WTC11 (cell line): ENCODE measurements at regions not wholly inside any gene's neighbourhood (a gene's known extent, or its start where the extent isn't known, plus 50 kb on each side); places are given as distances from the start of the nearest gene placed in this dataset.

Experiments used
- ATAC-seq: fragments of 200-7000 bp; cut with Tn5 transposase; 2 replicates; pipeline ENCODE4 v1.10.0; 2021; ENCODE audit warnings: mild to moderate bottlenecking, moderate library complexity
- CTCF ChIA-PET: fragments of 300-600 bp; sonication (Branson Sonifier 250); formaldehyde crosslinking; loops from one replicate; lab custom pipeline; 2021; ENCODE audit warnings: antibody characterized with exemption; lab: Charles Lee
- POLR2A ChIA-PET: fragments of 350-600 bp; sonication (Branson Sonifier 250); formaldehyde crosslinking; loops from one replicate; lab custom pipeline; 2021; ENCODE audit warnings: antibody characterized with exemption; lab: Charles Lee
- DNase-seq: peaks from one replicate; pipeline ENCODE4 v3.0.0; 2021; ENCODE audit warnings: low spot score
- H3K27ac Mint-ChIP-seq: 2 replicates; pipeline ENCODE4 v1.8.0; 2021; ENCODE audit warnings: mixed read lengths
- H3K27me3 Mint-ChIP-seq: 2 replicates; pipeline ENCODE4 v1.8.0; 2021; ENCODE audit warnings: low read depth, mild to moderate bottlenecking, moderate library complexity, mixed read lengths
- H3K36me3 Mint-ChIP-seq: 2 replicates; pipeline ENCODE4 v1.8.0; 2021; ENCODE audit warnings: mixed read lengths
- H3K4me1 Mint-ChIP-seq: 2 replicates; pipeline ENCODE4 v1.8.0; 2022; ENCODE audit warnings: mixed read lengths
- H3K4me3 Mint-ChIP-seq: 2 replicates; pipeline ENCODE4 v1.8.0; 2021; ENCODE audit warnings: mild to moderate bottlenecking, moderate library complexity, mixed read lengths
- H3K9me3 Mint-ChIP-seq: 2 replicates; pipeline ENCODE4 v1.8.0; 2021; ENCODE audit warnings: mixed read lengths
- ARID4B ChIP-seq: sonication (generic); formaldehyde crosslinking; IDR thresholded peaks from 2 replicates; pipeline ENCODE4 v1.8.0; 2023; ENCODE audit warnings: missing genetic modification reagents, mild to moderate bottlenecking, borderline replicate concordance
- CBFB ChIP-seq: sonication (generic); formaldehyde crosslinking; IDR thresholded peaks from 2 replicates; pipeline ENCODE4 v1.8.1; 2022; ENCODE audit warnings: mild to moderate bottlenecking, low read depth, missing genetic modification reagents
- CTCF ChIP-seq: fragments of 200-600 bp; IDR thresholded peaks from 2 replicates; pipeline ENCODE4 v1.8.0; 2022; ENCODE audit warnings: antibody characterized with exemption
- E2F4 ChIP-seq: sonication (generic); formaldehyde crosslinking; IDR thresholded peaks from 2 replicates; pipeline ENCODE4 v1.8.1; 2022; ENCODE audit warnings: low read depth, mild to moderate bottlenecking, moderate library complexity, missing genetic modification reagents, borderline replicate concordance
- ELF4 ChIP-seq: sonication (generic); formaldehyde crosslinking; IDR thresholded peaks from 2 replicates; pipeline ENCODE4 v1.8.1; 2022; ENCODE audit warnings: low read depth, mild to moderate bottlenecking, moderate library complexity, missing genetic modification reagents
- ESRRA ChIP-seq: sonication (generic); formaldehyde crosslinking; IDR thresholded peaks from 2 replicates; pipeline ENCODE4 v1.8.1; 2022; ENCODE audit warnings: mild to moderate bottlenecking, missing genetic modification reagents, borderline replicate concordance
- FOXP1 ChIP-seq: sonication (generic); formaldehyde crosslinking; IDR thresholded peaks from 2 replicates; pipeline ENCODE4 v1.8.0; 2022; ENCODE audit warnings: missing genetic modification reagents, mild to moderate bottlenecking, moderate library complexity, borderline replicate concordance
- GTF2I ChIP-seq: fragments of 250-450 bp; sonication (Bioruptor Pico); conservative IDR thresholded peaks from 2 replicates; pipeline ENCODE4 v1.4.0; 2021; ENCODE audit warnings: mild to moderate bottlenecking
- HMGXB4 ChIP-seq: sonication (generic); formaldehyde crosslinking; IDR thresholded peaks from 2 replicates; pipeline ENCODE4 v1.8.1; 2023; ENCODE audit warnings: mild to moderate bottlenecking, moderate library complexity, missing genetic modification reagents
- KAT7 ChIP-seq: sonication (generic); formaldehyde crosslinking; IDR thresholded peaks from 2 replicates; pipeline ENCODE4 v1.8.1; 2023; ENCODE audit warnings: missing genetic modification reagents, mild to moderate bottlenecking, borderline replicate concordance
- MAX ChIP-seq: sonication (generic); formaldehyde crosslinking; IDR thresholded peaks from 2 replicates; pipeline ENCODE4 v1.8.0; 2022; ENCODE audit warnings: mild to moderate bottlenecking, missing genetic modification reagents
- MXD4 ChIP-seq: fragments of 250-450 bp; sonication (Bioruptor Pico); IDR thresholded peaks from 2 replicates; pipeline ENCODE4 v1.8.0; 2021; ENCODE audit warnings: mild to moderate bottlenecking, moderate library complexity, borderline replicate concordance
- NR3C1 ChIP-seq: sonication (generic); formaldehyde crosslinking; conservative IDR thresholded peaks from 2 replicates; pipeline ENCODE4 v1.8.1; 2023; ENCODE audit warnings: low read depth, mild to moderate bottlenecking, missing genetic modification reagents
- OVOL2 ChIP-seq: fragments of 250-450 bp; sonication (Bioruptor Pico); IDR thresholded peaks from 2 replicates; pipeline ENCODE4 v1.9.0; 2021; ENCODE audit warnings: mild to moderate bottlenecking, borderline replicate concordance
- PREB ChIP-seq: sonication (generic); formaldehyde crosslinking; IDR thresholded peaks from 2 replicates; pipeline ENCODE4 v1.8.1; 2022; ENCODE audit warnings: mild to moderate bottlenecking, missing genetic modification reagents, moderate library complexity, borderline replicate concordance
- RELA ChIP-seq: sonication (generic); formaldehyde crosslinking; IDR thresholded peaks from 2 replicates; pipeline ENCODE4 v1.8.1; 2022; ENCODE audit warnings: missing genetic modification reagents, mild to moderate bottlenecking, borderline replicate concordance
- RORB ChIP-seq: fragments of 250-450 bp; sonication (Bioruptor Pico); IDR thresholded peaks from 2 replicates; pipeline ENCODE4 v1.9.0; 2021; ENCODE audit warnings: mild to moderate bottlenecking
- TEAD4 ChIP-seq: sonication (generic); formaldehyde crosslinking; IDR thresholded peaks from 2 replicates; pipeline ENCODE4 v1.8.0; 2022; ENCODE audit warnings: mild to moderate bottlenecking, missing genetic modification reagents
- ZMAT4 ChIP-seq: fragments of 250-450 bp; sonication (Bioruptor Pico); IDR thresholded peaks from 2 replicates; pipeline ENCODE4 v1.9.0; 2021; ENCODE audit warnings: mild to moderate bottlenecking
- ZNF232 ChIP-seq: sonication (generic); formaldehyde crosslinking; IDR thresholded peaks from 2 replicates; pipeline ENCODE4 v1.8.0; 2022; ENCODE audit warnings: mild to moderate bottlenecking, missing genetic modification reagents
- ZNF425 ChIP-seq: fragments of 250-450 bp; sonication (Bioruptor Pico); conservative IDR thresholded peaks from 2 replicates; pipeline ENCODE4 v1.9.0; 2021; ENCODE audit warnings: mild to moderate bottlenecking

GRCh38 chr2:181364492-181365170 is 92.6 kb upstream of the ITGA4 start:
- no peak overlapping the region for H3K27ac Mint-ChIP-seq
- H3K9me3 Mint-ChIP-seq: no peaks in the 10 kb centered on the region
- no peaks in the 10 kb centered on the region for H3K4me1 Mint-ChIP-seq
- CTCF ChIA-PET: no interaction called here
- TF ChIP-seq ELF4 (CRISPR knock-in tag): no peak
- no peak for TF ChIP-seq ZNF232 (CRISPR knock-in tag)
- no peak for TF ChIP-seq PREB (CRISPR knock-in tag)
- no peak for TF ChIP-seq CTCF
- no peak for TF ChIP-seq OVOL2 (CRISPR knock-in tag)
- no peak for TF ChIP-seq HMGXB4
- no peak for TF ChIP-seq RELA (CRISPR knock-in tag)
- TF ChIP-seq ZMAT4 (CRISPR knock-in tag): no peak
- no peak for TF ChIP-seq TEAD4 (CRISPR knock-in tag)
- TF ChIP-seq MAX (CRISPR knock-in tag): no peak
- TF ChIP-seq CBFB (CRISPR knock-in tag): no peak
- TF ChIP-seq GTF2I (CRISPR knock-in tag): no peak
- no peak for TF ChIP-seq KAT7 (CRISPR knock-in tag)
- TF ChIP-seq MXD4 (CRISPR knock-in tag): no peak
- TF ChIP-seq, all 79 proteins: peak for 0
- H3K4me3 Mint-ChIP-seq: no peak overlapping the region
- POLR2A ChIA-PET: no interaction called here
- no peak for ATAC-seq
- no peak for DNase-seq
- no peaks in the 10 kb centered on the region for H3K36me3 Mint-ChIP-seq
- H3K27me3 Mint-ChIP-seq: no peaks in the 10 kb centered on the region

GRCh38 chr2:181366675-181367175 is 90.5 kb upstream of the ITGA4 start:
- Mint-ChIP-seq H3K36me3 (no peaks in the 10 kb centered on the region), H3K9me3 (no peaks in the 10 kb centered on the region), H3K4me1 (no peaks in the 10 kb centered on the region), H3K27ac (no peak overlapping the region), H3K27me3 (no peaks in the 10 kb centered on the region), H3K4me3 (no peak overlapping the region)
- ChIA-PET CTCF (no interaction called here), POLR2A (no interaction called here)
- DNase-seq (no peak), ATAC-seq (no peak)
- TF ChIP-seq ARID4B (CRISPR knock-in tag) (no peak), ESRRA (no peak), ZNF425 (no peak), FOXP1 (CRISPR knock-in tag) (no peak), RORB (CRISPR knock-in tag) (no peak), E2F4 (CRISPR knock-in tag) (no peak), NR3C1 (CRISPR knock-in tag) (no peak)
